Superior temporal gyrus (tissue), 1 donor: ENCODE measurements at regions not wholly inside any gene's neighbourhood (a gene's known extent, or its start where the extent isn't known, plus 50 kb on each side); places are given as distances from the start of the nearest gene placed in this dataset.
A peak's percentile ranks its signal among the peaks of the same experiment; 100 is the strongest.

ENCODE experiments used
- DNase-seq: peaks from one replicate; pipeline ENCODE4 v3.0.0-alpha.2; 2016; ENCODE audit errors: extremely low spot score

GRCh38 chr20:23205611-23206041 lies 119.5 kb upstream of the CD93 start:
- peak; percentile 73 for DNase-seq

- DNase-seq, result no peak
Measured at GRCh38 chr20:23205211-23205610, 119.1 kb upstream of the CD93 start.

- no peak for DNase-seq
Measured at GRCh38 chr20:23203951-23204730, 118.0 kb upstream of the CD93 start.

- no peak for DNase-seq
Measured at GRCh38 chr20:23203310-23203709, 117.2 kb upstream of the CD93 start.

- no peak for DNase-seq
Measured at GRCh38 chr20:23201658-23202057, 115.5 kb upstream of the CD93 start.

- no peak for DNase-seq
Measured at GRCh38 chr20:23200914-23201313, 114.8 kb upstream of the CD93 start.

GRCh38 chr20:23200413-23200812 lies 114.3 kb upstream of the CD93 start:
- DNase-seq, result no peak

- DNase-seq, result no peak
Measured at GRCh38 chr20:23199356-23199755, 113.2 kb upstream of the CD93 start.

- DNase-seq, result no peak
Measured at GRCh38 chr20:23198815-23199214, 112.7 kb upstream of the CD93 start.

GRCh38 chr20:23197836-23198235 lies 111.7 kb upstream of the CD93 start:
- DNase-seq, result no peak

GRCh38 chr20:23195636-23196035 lies 109.5 kb upstream of the CD93 start:
- no peak for DNase-seq

- no peak for DNase-seq
Measured at GRCh38 chr20:23193801-23194384, 107.8 kb upstream of the CD93 start.

- no peak for DNase-seq
Measured at GRCh38 chr20:23192469-23192868, 106.3 kb upstream of the CD93 start.

- DNase-seq, result no peak
Measured at GRCh38 chr20:23190557-23190956, 104.4 kb upstream of the CD93 start.

GRCh38 chr20:23189854-23190253 lies 103.7 kb upstream of the CD93 start:
- no peak for DNase-seq

- no peak for DNase-seq
Measured at GRCh38 chr20:23189341-23189740, 103.2 kb upstream of the CD93 start.

GRCh38 chr20:23188377-23189169 lies 102.4 kb upstream of the CD93 start:
- no peak for DNase-seq

GRCh38 chr20:23187751-23188150 lies 101.6 kb upstream of the CD93 start:
- no peak for DNase-seq

GRCh38 chr20:23186808-23187207 lies 100.7 kb upstream of the CD93 start:
- no peak for DNase-seq

- no peak for DNase-seq
Measured at GRCh38 chr20:23180451-23180921, 94.4 kb upstream of the CD93 start.

- DNase-seq, result no peak
Measured at GRCh38 chr20:23179766-23180403, 93.8 kb upstream of the CD93 start.

GRCh38 chr20:23178806-23179205 lies 92.7 kb upstream of the CD93 start:
- DNase-seq, result no peak
